Motor neuron (in vitro differentiated cells): ENCODE measurements at regions not wholly inside any gene's neighbourhood (a gene's known extent, or its start where the extent isn't known, plus 50 kb on each side); places are given as distances from the start of the nearest gene placed in this dataset.
A peak's percentile ranks its signal among the peaks of the same experiment; 100 is the strongest.
"Not testable (repeated sequence)": the region's sequence is repeated elsewhere in the genome, so short reads cannot be mapped to it uniquely, and the experiment has no call there.

Source experiments
- ATAC-seq, 8 experiments: fragments of 200-7000 bp; cut with Tn5 transposase; replicated peaks in 6 of 8; 2 replicates each; pipeline ENCODE4 v1.8.0; 2021; ENCODE audit warnings: mild to moderate bottlenecking in 8 of 8, moderate library complexity in 8 of 8
- H3K27ac ChIP-seq, 2 donors: fragments of 250-450 bp; sonication (Bioruptor Pico); 2 replicates each; pipeline ENCODE4 v1.9.0; 2021; ENCODE audit warnings: antibody characterized with exemption in 2 of 2, mild to moderate bottlenecking in 2 of 2, moderate library complexity in 1 of 2
- H3K4me1 ChIP-seq, 2 donors: fragments of 250-450 bp; sonication (Bioruptor Pico); replicated peaks in 1 of 2; 2 replicates each; pipeline ENCODE4 v1.6.1; 2021; ENCODE audit warnings: antibody characterized with exemption in 2 of 2, mild to moderate bottlenecking in 2 of 2, moderate library complexity in 1 of 2
- H3K4me3 ChIP-seq, 5 donors: fragments of 250-450 bp; sonication (Bioruptor Pico); 2 replicates each; pipeline ENCODE4 v1.9.0; 2021; ENCODE audit warnings: antibody characterized with exemption in 5 of 5, mild to moderate bottlenecking in 5 of 5, moderate library complexity in 4 of 5
- WGBS, 10 experiments: fragments of 450-650 bp; shearing (Covaris generic); methylation state at CpG; one replicate each; pipeline ENCODE4 v1.0.0; 2022; 5-methylcytosine and 5-hydroxymethylcytosine counted together
- in situ Hi-C, 9 experiments: fragments of 400-800 bp; cut with MboI; loops; one replicate each; pipeline ENCODE4 v1.15.0; 2021; ENCODE audit warnings: low sequenced_read_pairs in 9 of 9, low pct_unique_long_range_greater_than_20kb in 2 of 9; ENCODE audit not compliant: unreplicated experiment in 9 of 9

- WGBS, 10 experiments: 75 to 100% (median 85%) methylated on average over 1 to 3 of the region's 3 CpGs; no CpG with 5 or more reads in 5 of the 10 experiments
- no peak overlapping the region for H3K27ac ChIP-seq
- no peak overlapping the region for H3K4me3 ChIP-seq
- in situ Hi-C loops: no loop called here
- H3K4me1 ChIP-seq: no peaks in the 10 kb centered on the region
- ATAC-seq: no peak
Measured at GRCh38 chr1:56125316-56125715, 454.0 kb downstream of the PLPP3 start.

- in situ Hi-C loops: no loop called here
- ATAC-seq: peak in 1 of 8 experiments; percentile 17
- 35 to 100% (median 92%) methylated on average over 1 to 3 of the region's 3 CpGs for WGBS, 10 experiments
- Histone ChIP-seq H3K27ac (no peak overlapping the region), H3K4me3 (no peak overlapping the region), H3K4me1 (no peaks in the 10 kb centered on the region)
Measured at GRCh38 chr1:56123826-56124225, 455.5 kb downstream of the PLPP3 start.

- no peak for ATAC-seq
- in situ Hi-C loops: no loop called here
- Histone ChIP-seq H3K27ac (no peak overlapping the region), H3K4me1 (no peaks in the 10 kb centered on the region), H3K4me3 (no peak overlapping the region)
Measured at GRCh38 chr1:56123421-56123820, 455.9 kb downstream of the PLPP3 start.

- in situ Hi-C loops: no loop called here
- WGBS, 10 experiments: 0 to 100% (median 79%) methylated on average over 1 to 2 of the region's 2 CpGs; no CpG with 5 or more reads in 4 of the 10 experiments
- Histone ChIP-seq H3K4me1 (no peaks in the 10 kb centered on the region), H3K27ac (no peak overlapping the region), H3K4me3 (no peak overlapping the region)
- peak in 1 of 8 experiments; percentile 86 for ATAC-seq
Measured at GRCh38 chr1:56120021-56120420, 459.3 kb downstream of the PLPP3 start.

- H3K4me3 ChIP-seq, H3K4me1 ChIP-seq, in situ Hi-C loops, H3K27ac ChIP-seq, ATAC-seq: not testable (repeated sequence)
- WGBS, 10 experiments: 92 to 100% (median 100%) methylated on average over 1 to 4 of the region's 4 CpGs; no CpG with 5 or more reads in 1 of the 10 experiments
Measured at GRCh38 chr1:56118676-56119075, 460.7 kb downstream of the PLPP3 start.

GRCh38 chr1:56115701-56116100, 463.7 kb downstream of the PLPP3 start:
- ATAC-seq: no peak
- in situ Hi-C loops: no loop called here
- WGBS, 10 experiments: 40 to 100% (median 83%) methylated on average over 1 to 3 of the region's 3 CpGs

GRCh38 chr1:56113679-56114078, 465.7 kb downstream of the PLPP3 start:
- 45 to 95% (median 84%) methylated on average over 2 to 3 of the region's 3 CpGs for WGBS, 10 experiments
- Histone ChIP-seq H3K4me1 (no peaks in the 10 kb centered on the region), H3K27ac (no peak overlapping the region), H3K4me3 (no peak overlapping the region)
- in situ Hi-C loops: no loop called here
- ATAC-seq: no peak

More at GRCh38 chr1:56115701-56116100, 463.7 kb downstream of the PLPP3 start:
- H3K4me1 ChIP-seq: no peaks in the 10 kb centered on the region
- H3K4me3 ChIP-seq: no peak overlapping the region
- no peak overlapping the region for H3K27ac ChIP-seq

- Histone ChIP-seq H3K4me1 (no peaks in the 10 kb centered on the region), H3K27ac (no peak overlapping the region), H3K4me3 (no peak overlapping the region)
- in situ Hi-C loops: no loop called here
- ATAC-seq: no peak
Measured at GRCh38 chr1:56107275-56107638, 472.1 kb downstream of the PLPP3 start.

GRCh38 chr1:56106531-56107274, 472.7 kb downstream of the PLPP3 start:
- 52 to 100% (median 100%) methylated on average over 1 to 2 of the region's 2 CpGs; no CpG with 5 or more reads in 5 of the 10 experiments for WGBS, 10 experiments
- no peak for ATAC-seq
- in situ Hi-C loops: no loop called here
- H3K4me3 ChIP-seq: no peak overlapping the region
- H3K4me1 ChIP-seq: no peaks in the 10 kb centered on the region
- H3K27ac ChIP-seq: no peak overlapping the region

GRCh38 chr1:56105397-56105796, 474.0 kb downstream of the PLPP3 start:
- no peaks in the 10 kb centered on the region for H3K4me1 ChIP-seq
- H3K27ac ChIP-seq: no peak overlapping the region
- ATAC-seq: no peak
- WGBS, 10 experiments: 0 to 71% (median 40%) methylated on average over 1 to 3 of the region's 3 CpGs; no CpG with 5 or more reads in 2 of the 10 experiments
- in situ Hi-C loops: no loop called here
- no peak overlapping the region for H3K4me3 ChIP-seq

- Histone ChIP-seq H3K4me1 (no peaks in the 10 kb centered on the region), H3K27ac (no peak overlapping the region), H3K4me3 (no peak overlapping the region)
- 50 to 100% (median 88%) methylated on average over 1 of the region's 1 CpG; no CpG with 5 or more reads in 2 of the 10 experiments for WGBS, 10 experiments
- in situ Hi-C loops: no loop called here
- ATAC-seq: no peak
Measured at GRCh38 chr1:56099766-56100265, 479.5 kb downstream of the PLPP3 start.

GRCh38 chr1:56098946-56099345, 480.4 kb downstream of the PLPP3 start:
- in situ Hi-C loops: no loop called here
- no peaks in the 10 kb centered on the region for H3K4me1 ChIP-seq
- WGBS, 10 experiments: 14 to 94% (median 55%) methylated on average over 1 to 2 of the region's 2 CpGs; no CpG with 5 or more reads in 2 of the 10 experiments
- H3K4me3 ChIP-seq: no peak overlapping the region
- ATAC-seq: peak in 1 of 8 experiments; percentile 43
- H3K27ac ChIP-seq: no peak overlapping the region

- 33 to 100% (median 92%) methylated on average over 1 to 2 of the region's 2 CpGs for WGBS, 10 experiments
- no peak for ATAC-seq
- in situ Hi-C loops: no loop called here
- Histone ChIP-seq H3K27ac (no peak overlapping the region), H3K4me1 (no peaks in the 10 kb centered on the region), H3K4me3 (no peak overlapping the region)
Measured at GRCh38 chr1:56097713-56098112, 481.6 kb downstream of the PLPP3 start.
